22Rv1 (cell line): ENCODE measurements at regions not wholly inside any gene's neighbourhood (a gene's known extent, or its start where the extent isn't known, plus 50 kb on each side); places are given as distances from the start of the nearest gene placed in this dataset.

Source experiments
- H3K27ac ChIP-seq: fragments of 450-650 bp; 2 replicates; pipeline ENCODE4 v1.5.1; 2017
- CTCF ChIP-seq: fragments of 450-650 bp; IDR thresholded peaks from 2 replicates; pipeline ENCODE4 v1.5.1; 2017; ENCODE audit warnings: mild to moderate bottlenecking
- ZFX ChIP-seq: fragments of 450-650 bp; IDR thresholded peaks from 2 replicates; pipeline ENCODE4 v1.6.1; 2017; ENCODE audit warnings: antibody characterized with exemption, borderline replicate concordance

- no peak overlapping the region for H3K27ac ChIP-seq
- no peak for TF ChIP-seq CTCF
- TF ChIP-seq ZFX: no peak
Observed at GRCh38 chr2:21715887-21716286, 592.1 kb downstream of the TDRD15 start.

- TF ChIP-seq ZFX (no peak), CTCF (no peak)
- no peak overlapping the region for H3K27ac ChIP-seq
Observed at GRCh38 chr2:21727101-21727500, 603.3 kb downstream of the TDRD15 start.

- no peak overlapping the region for H3K27ac ChIP-seq
- TF ChIP-seq ZFX: no peak
- TF ChIP-seq CTCF: no peak
Observed at GRCh38 chr2:21728133-21728532, 604.4 kb downstream of the TDRD15 start.

GRCh38 chr2:21730141-21730540 lies 606.4 kb downstream of the TDRD15 start:
- TF ChIP-seq CTCF (no peak), ZFX (no peak)
- no peak overlapping the region for H3K27ac ChIP-seq

- TF ChIP-seq CTCF: no peak
- TF ChIP-seq ZFX: no peak
- no peak overlapping the region for H3K27ac ChIP-seq
Observed at GRCh38 chr2:21740484-21740883, 616.7 kb downstream of the TDRD15 start.

- no peak overlapping the region for H3K27ac ChIP-seq
- TF ChIP-seq CTCF: no peak
- no peak for TF ChIP-seq ZFX
Observed at GRCh38 chr2:21746499-21746898, 622.7 kb downstream of the TDRD15 start.

- TF ChIP-seq CTCF: no peak
- no peak overlapping the region for H3K27ac ChIP-seq
Observed at GRCh38 chr2:21748501-21748900, 624.7 kb downstream of the TDRD15 start.
